ENCODE measurements at regions not wholly inside any gene's neighbourhood (a gene's known extent, or its start where the extent isn't known, plus 50 kb on each side); places are given as distances from the start of the nearest gene placed in this dataset.
A peak's percentile ranks its signal among the peaks of the same experiment; 100 is the strongest.
"Not testable (repeated sequence)": the region's sequence is repeated elsewhere in the genome, so short reads cannot be mapped to it uniquely, and the experiment has no call there.

DNA sequence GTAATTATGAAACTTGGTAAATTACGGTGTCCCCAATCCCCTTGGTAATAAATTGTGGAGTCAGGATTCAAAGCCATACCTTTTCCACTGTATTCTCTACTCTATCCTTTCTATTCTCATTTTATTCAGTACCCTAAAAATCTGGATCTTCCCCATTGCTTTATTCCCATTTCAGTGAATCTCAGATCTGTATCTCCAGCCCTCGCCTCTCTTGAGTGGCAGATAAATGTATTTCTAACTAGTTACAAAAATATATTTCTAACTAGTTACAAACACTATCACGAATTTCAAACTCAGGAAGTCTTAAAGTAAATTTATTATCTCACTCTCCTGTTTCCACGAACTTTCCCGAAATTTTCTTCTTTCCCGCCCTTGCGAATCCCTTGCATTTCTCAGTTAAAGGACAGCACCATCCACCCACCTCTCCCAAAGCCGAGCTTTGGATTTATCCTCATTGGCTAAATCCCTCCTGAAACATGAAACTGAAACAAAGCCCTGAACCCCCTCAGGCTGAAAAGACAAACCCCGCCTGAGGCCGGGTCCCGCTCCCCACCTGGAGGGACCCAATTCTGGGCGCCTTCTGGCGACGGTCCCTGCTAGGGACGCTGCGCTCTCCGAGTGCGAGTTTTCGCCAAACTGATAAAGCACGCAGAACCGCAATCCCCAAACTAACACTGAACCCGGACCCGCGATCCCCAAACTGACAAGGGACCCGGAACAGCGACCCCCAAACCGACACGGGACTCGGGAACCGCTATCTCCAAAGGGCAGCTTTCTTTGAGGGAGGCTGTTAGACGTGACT lies 164.3 kb upstream of the PABPC3 start:
- DNase-seq = no peak

DNA sequence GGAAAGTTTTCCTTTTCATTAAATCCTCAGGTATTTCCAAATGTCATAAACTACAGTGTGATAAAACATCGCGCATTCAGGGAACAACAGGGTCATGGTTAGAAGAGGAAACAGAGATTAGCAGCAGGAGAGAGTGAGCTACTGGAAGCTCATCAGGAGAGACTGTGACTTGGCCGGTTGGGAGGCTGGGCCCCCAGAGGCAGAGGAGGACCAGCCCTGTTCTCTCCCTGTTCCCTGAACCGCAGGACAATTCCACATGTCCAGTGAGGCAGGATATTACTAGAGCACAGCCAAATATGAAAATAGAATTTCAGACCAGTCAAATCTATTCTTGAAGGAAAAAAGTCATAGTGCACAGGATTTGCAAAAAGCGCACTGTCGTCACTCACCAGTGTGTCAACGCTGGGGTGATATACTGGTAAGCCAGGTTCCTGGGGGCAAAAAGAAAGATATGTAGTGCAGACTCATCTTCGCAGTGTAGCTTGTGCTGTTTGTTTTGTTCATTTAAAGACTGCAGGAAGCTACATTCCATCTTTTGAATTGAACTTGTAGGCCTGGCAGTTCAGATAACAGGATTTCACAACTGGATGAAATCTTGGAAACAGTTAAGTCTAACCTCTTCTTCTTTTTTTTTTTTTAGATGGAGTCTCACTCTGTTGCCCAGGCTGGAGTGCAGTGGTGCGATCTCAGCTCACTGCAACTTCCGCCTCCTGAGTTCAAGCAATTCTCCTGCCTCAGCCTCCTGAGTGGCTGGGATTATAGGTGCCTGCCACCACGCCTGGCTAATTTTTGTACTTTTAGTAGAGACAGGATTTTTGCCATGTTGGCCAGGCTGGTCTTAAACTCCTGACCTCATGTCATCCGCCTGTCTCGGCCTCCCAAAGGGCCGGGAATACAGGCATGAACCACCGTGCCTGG lies 162.6 kb upstream of the PABPC3 start:
- DNase-seq = not testable (repeated sequence)

DNA sequence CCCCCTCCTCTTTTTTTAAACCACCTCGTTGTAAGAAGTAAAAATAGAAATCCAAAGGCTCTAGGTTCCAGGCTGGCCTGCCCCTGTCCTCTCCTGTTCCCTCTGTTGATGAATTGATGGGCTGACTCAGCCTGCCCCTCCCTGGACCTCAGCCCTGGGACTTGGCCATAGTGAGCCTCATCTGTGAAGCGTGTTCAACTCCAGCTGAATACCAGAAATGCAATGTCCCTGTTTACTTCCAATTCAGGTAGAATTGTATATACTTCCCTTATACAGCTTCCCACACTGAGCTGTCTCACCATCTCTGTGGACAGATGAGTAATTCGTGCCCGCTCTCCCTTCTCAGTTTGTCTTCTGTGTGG lies 161.9 kb upstream of the PABPC3 start:
- DNase-seq = not testable (repeated sequence)

DNA sequence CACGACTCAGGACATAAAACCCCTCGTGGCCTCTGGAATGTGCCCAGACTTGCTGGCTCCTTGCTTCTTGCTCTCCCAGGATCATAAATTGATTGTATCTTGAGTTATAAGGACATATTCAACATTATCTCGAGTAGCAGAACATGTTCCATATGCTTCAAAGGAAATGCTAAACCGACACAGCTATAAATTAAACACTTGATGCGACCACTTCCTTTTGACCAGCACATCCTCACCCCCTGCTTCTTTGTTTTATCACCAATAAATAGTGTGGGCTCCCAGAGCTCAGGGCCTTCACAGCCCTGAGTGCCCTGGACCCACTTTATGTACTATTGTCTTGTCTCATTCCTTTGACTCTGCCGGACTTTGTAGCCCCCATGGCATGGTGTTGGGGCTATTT lies 157.0 kb upstream of the PABPC3 start:
- no peak for DNase-seq

DNA sequence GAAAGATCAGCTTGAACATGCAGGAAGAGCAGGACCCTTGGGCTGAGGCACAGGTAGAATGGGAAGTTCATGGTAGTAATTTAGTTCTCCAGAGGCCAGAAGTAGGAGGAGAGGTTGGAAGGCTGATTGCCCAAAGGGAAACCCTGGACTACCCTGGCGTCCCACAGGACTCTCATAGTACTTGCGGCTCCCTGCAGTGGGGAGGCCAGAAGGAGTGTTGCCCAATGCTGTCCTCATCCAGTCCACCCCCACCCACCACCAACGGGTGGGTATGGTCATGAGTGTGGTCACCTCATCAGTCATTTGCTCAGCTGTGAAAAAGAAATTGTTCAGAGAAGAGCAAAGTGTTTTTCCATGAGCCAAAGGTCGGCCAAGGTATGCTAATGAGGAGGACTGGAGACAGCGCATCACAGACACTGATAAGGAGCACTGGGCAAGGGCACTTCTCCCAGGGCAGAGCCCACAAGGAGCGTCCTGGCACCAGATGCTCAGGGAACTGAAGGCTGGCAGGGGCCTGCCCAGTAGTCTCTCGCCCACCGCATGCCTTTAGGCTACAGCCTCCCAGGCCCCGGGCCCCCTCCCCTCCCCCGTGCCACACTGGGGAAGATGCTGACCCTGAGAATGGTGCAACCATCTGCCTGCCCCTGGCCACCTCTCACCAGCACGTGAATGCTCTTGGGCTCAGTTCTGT lies 154.8 kb upstream of the PABPC3 start:
- DNase-seq = not testable (repeated sequence)

DNA sequence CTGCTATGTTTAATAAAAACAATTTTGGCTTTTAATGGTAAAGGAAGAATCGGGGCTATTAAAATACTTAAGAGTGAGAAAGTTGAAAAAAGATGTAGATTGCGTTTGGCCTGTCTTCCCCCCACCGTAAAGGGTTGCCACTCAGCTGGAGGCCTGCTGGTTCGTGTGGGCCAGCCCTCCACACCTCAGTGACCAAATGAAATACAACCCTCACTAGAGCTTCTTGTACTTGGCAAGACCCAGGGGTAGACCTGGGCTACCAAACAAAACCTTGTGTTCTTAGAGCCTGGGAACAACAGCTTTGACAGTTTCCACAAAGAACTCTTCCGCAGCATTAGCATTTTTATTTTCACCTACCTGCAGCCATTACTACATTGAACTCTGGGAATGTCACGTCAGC lies 152.8 kb upstream of the PABPC3 start:
- DNase-seq = no peak

DNA sequence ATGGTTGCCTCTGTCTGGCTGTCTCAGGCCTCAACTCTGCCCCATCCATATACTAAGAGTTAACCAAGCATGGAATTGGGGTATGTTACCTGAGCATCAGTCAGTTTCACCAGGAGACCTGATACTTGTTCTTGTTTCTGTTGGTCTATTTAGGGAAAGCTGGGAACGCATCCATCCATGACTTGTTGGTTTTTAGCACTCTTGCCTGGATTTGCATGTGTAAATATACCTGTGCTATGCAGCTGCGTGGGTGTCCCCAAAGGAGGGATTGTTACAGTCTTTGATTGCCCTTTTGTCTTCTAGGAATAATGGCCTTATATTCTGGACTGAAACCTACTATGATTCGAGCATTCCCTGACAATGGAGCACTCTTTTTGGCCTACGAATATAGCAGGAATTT lies 151.9 kb upstream of the PABPC3 start:
- not testable (repeated sequence) for DNase-seq

DNA sequence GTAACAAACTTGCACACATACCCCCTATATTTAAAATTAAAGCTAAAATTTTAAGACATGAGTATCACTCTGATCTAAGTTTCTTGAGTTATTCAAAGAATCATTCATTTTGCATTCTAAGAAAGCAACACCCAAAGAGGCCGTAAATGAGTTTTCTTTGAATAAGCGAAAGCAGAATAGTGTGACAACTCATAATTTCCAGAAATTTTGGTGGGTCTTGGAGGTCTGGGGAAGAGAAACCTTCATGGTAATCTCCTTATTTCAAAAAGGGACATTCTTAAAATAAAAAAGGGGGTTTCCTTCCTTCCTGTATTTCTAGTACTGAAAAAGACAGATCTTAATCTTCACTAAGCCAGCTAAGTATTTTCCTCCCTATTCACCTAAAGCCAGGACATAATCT lies 147.0 kb upstream of the PABPC3 start:
- not testable (repeated sequence) for DNase-seq

DNA sequence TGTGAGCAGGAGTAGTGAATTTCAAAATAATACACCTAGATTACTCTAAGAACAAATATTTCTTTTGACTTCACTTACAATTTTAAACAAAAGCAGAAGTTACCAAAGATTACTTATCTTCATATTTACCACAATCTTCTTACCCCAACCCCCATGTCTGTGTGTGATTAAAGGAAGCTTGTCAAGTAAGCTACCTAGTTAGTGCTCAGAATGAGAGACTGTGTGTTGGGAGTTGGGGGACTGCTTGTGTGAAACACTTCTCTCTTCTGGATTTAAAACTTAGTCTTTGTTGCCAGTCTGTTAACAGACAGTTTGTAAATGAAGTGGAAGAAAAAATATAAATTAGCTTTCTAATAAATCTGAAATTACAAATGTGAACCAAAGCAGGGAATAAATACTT lies 145.3 kb upstream of the PABPC3 start:
- not testable (repeated sequence) for DNase-seq

DNA sequence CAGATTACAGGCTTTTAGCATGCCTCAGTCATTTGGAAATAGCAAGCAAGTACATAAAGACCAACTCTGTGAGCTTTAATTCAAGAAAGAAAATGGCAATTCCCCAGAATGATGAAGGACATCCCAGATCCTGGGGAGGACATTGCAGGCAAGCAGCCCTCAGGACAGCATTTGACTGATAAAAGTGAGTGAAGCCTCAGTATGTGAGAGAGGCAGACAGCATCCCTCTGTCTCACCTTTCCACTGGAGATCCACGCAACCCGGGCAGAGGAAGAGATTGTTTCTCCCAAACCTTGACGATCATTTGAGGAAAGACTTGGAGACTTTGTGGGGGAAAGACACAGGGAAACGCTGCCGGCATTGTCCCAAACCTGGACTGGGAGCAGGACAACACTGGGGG lies 128.0 kb upstream of the PABPC3 start:
- DNase-seq = not testable (repeated sequence)

DNA sequence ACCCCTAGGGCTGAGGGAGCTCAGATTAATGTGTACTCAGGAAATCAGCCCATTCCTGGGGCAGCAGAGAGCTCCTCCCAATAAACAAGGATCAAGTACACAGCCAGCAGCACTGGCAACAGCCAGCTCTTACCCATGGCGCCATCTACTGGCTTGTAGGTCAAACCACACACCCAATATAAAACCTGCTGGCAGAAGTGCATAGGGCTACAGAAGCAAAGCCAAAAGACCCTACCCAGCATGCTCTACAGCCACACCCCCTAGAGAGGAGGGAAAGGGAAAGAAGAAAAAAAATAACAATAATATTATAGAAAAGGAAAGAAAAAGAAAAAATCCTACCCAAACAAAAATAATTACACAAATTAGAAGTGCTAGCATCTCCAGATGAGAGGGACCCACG lies 127.5 kb upstream of the PABPC3 start:
- DNase-seq = not testable (repeated sequence)

DNA sequence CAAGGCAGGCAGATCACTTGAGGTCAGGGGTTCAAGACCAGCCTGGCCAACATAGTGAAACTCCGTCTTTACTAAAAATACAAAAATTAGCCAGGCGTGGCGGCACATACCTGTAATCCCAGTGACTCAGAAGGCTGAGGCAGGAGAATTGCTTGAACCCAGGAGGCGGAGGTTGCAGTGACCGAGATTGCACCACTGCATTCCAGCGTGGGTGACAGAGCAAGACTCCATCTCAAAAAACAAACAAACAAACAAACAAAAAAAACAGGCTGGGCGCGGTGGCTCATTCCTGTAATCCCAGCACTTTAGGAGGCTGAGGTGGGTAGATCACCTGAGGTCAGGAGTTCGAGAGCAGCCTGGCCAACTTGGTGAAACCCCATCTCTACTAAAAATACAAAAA lies 122.8 kb upstream of the PABPC3 start:
- DNase-seq = not testable (repeated sequence)

DNA sequence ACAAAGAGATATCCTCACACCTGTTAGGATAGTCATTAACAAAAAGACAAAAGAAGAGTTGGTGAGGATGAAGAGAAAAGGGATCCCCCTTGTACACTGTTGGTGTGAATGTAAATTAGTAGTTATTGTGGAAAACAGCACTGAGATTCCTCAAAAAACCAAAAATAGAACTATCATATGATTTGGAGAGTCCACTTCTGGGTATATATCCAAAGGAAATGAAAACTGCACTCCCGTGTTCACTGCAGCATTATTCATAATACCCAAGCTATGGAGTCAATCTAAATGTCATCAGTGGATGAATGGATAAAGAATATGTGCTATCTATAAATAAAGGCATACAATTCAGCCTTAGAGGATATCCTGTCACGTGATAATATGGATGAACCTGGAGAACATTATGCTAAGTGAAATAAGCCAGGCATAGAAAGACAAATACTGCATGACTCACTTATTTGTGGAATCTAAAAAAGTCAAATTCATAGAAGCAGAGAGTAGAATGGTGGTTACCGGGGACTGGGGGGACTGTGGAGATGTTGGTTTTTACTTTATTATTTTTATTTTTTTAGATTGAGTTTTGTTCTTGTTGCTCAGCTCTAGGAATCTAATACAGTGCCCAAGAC lies 114.6 kb upstream of the PABPC3 start:
- not testable (repeated sequence) for DNase-seq

DNA sequence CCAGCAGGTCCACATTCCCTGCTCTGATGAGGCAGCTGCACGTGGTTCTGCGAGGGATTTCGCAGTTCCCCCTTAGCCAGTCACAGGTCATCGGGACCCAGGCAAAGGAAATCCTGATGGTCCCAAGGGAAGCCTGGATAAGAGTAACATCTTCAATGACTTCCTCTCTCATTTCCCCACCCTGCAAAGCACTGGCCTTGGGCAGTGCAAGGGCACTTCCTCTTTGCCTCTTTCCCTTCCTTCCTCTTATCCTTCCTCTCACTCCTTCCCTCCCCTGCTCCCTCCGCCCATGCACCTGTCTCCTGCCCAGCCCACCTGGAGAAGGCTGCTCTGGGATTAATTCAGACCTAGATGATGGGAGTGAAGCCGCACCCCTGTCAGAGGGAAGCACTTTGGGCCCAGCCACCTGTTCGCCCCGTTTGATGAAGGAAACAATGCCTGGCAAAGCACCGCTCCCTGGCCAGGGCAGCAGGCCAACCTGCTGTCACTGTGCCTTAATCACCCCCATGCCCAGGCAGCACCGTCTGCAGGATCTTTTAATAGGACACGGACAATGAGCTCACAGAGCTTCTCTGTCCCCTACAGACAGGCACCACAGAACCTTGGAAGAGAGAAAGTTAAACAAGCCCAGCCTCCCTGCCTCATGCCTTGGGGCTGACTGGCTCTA lies 113.5 kb upstream of the PABPC3 start:
- DNase-seq = no peak

DNA sequence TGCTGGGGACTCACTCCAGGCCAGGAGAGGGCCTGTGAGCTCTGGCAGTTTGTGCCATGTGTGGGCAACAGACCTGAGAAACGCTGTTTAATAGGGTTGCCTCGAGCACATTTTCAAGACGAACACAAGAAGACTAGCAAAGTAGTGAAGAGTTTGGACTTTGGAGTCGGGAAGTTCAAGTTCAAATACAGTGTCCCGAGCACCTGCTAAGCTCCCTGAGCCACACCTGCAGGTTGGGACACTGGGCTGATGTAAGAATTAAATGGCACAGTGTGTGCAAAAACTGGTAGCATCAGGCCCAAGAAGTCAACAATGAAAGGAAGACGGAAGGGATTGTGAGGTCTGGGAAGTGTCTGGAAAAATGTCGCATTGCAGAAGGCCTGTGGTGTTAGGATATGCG lies 112.8 kb upstream of the PABPC3 start:
- DNase-seq = no peak

DNA sequence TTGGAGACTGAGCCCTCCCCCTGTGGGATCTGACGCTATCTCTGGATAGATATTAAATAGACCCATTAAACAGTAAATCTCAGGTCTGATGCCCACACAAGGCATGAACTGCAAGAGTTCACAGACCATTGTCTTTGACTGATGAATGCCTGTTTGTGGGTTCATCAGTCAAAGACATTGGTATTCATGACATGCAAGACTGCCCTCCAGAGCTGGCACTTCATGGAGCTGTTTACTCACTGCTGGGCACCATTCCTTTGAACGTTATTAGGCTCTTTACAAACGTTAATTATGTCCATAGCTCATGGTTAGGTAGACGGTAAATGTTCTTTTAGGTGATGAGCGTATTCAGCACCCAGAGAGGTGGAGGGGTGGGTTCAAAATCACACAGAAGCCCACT lies 111.8 kb upstream of the PABPC3 start:
- DNase-seq = no peak

DNA sequence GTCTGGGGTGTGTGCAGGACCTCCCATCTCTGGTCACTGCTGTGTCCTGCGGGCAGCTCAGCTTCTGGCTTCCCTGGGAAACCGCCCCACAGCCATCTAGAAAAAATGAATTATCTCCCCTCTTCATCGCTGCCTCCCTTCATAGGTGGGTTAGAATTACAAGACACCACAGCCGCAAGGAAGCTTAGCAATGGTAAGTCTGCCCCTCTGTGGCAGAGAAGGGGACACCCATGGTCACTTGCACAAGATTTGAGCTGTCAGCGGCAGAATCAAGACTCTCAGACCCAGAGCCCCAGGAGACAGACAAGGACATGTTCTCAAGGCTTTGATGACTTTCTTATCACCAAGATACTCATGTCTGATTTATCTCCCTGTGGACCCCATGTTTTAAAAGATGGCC lies 110.8 kb upstream of the PABPC3 start:
- no peak for DNase-seq

DNA sequence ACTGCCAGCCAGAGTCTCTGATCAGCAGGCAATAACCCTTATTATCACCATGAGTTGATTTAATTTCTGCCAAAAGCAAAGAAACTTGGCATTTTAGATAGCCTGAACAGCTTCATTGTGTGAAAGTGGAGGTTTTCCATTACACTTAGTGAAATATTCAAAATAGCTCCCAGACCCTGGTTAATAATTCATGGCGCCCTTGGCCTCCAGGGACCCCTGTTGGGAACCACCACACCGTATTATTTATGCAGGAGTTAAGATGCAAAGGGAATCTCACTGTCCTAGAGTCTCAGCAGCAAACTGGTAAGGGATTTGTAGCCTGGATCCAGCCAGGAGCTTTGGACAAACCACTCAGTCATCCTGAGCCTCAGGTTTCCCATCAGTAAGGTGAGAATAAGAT lies 110.0 kb upstream of the PABPC3 start:
- DNase-seq = no peak

DNA sequence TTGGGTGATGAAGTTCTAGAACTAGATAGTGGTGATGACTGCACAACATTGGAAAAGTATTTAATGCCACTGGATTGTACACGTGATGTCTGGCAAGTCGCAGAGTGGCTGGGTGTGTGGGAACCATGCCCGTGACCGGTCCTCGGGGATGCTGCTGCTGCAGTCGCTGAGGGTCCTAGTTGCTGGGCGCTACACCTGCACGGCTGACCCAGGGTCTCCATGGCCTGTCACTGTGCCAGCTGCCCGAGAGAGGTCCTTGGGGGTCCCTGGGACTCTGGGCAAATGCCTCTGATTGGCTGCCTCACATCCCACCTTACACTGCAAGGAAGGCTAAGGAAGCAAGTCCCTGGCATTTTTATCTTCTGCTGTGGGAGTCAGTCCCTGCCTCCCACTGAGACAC lies 109.1 kb upstream of the PABPC3 start:
- DNase-seq = no peak

DNA sequence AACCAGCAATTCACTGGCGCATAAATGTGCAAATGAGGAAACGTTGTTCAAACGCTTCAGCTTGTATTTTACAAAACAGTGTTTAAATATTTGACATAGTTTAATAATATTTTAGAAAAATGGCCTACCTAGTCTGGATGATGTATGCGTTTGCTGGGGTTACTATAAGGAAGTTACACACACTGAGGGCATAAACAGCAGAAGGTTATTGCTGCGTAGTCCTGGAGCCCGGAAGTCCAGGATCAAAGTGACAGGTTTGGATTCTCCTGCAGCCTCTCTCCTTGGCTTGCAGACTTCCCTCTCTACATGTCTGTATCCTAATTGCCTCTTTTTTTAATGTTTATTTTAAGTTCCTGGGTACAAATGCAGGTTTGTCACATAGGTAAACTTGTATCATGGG lies 106.0 kb upstream of the PABPC3 start:
- not testable (repeated sequence) for DNase-seq

DNA sequence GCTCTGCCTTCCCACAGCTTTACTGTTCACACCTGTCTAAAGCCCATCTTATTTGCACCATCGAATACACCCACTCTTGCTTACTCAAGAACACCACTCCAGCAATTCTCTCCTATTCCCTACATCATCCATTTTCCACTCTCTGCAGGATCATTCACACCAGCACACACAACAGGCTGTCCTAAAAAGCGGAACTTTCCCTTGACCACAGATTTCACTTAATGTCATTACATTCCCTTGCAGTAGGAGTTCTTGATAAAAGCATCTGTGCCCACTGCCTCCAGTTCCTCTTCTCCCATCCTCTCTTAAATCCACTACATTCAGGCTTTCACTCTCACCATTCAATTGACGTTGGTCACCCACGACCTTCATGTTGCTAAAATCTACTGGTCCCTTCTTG lies 103.0 kb upstream of the PABPC3 start:
- DNase-seq = not testable (repeated sequence)

DNA sequence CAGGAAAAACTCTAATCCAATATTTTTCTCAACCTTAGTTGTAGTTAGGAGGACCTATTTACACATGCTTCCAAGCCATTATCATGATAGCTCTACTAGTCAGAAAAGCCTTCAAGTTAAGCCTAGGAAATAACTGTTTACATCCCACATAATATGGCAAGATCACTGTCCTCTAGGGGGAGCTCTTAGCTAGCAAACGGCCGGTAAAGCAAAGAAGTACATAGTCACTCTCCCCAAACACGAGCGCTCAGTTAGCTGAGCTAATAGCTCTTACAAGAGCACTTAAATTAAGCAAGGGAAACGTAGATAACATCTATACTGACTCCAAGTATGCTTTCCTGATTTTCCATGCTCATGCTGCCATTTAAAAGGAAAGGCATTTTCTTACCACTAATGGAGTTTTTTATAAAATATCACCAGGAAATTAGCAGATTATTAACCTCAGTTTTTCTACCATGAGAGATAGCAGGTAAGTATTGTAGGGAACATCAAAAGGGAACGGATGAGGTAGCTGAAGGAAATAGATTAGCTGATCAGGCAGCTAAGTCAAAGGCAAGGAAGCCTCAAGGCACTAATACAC lies 100.6 kb upstream of the PABPC3 start:
- DNase-seq = peak; percentile 75

All from EL (cell line).